HEK293 (cell line): ENCODE measurements at regions not wholly inside any gene's neighbourhood (a gene's known extent, or its start where the extent isn't known, plus 50 kb on each side); places are given as distances from the start of the nearest gene placed in this dataset.

Experiments used
- CTCF ChIA-PET: fragments of 350-600 bp; formaldehyde crosslinking; extraction: SDS; loops from one replicate; lab custom pipeline; 2021; ENCODE audit warnings: antibody characterized with exemption; lab: Yijun Ruan, JAX
- POLR2A ChIA-PET: fragments of 300-600 bp; formaldehyde crosslinking; extraction: SDS; loops from one replicate; lab custom pipeline; 2020; ENCODE audit warnings: antibody characterized with exemption, inconsistent platforms; lab: Yijun Ruan, JAX
- H3K27ac ChIP-seq: fragments of 200-500 bp; sonication (Bioruptor generic); 2 replicates; pipeline ENCODE4 v1.5.1; 2014; ENCODE audit warnings: low read depth, low read length, control low read depth, inconsistent platforms; ENCODE audit errors: extremely low read depth
- H3K36me3 ChIP-seq, 2 experiments: fragments of 200-500 bp in 1 of 2; sonication (Bioruptor generic) in 1 of 2; 1 replicate in 1 of 2; 2 replicates in 1 of 2; pipeline ENCODE4 v1.5.1; 2014 to 2017; ENCODE audit warnings: inconsistent platforms in 2 of 2, low read length in 2 of 2; ENCODE audit not compliant: control insufficient read depth in 2 of 2, insufficient read depth in 1 of 2
- H3K4me1 ChIP-seq: fragments of 200-500 bp; sonication (Bioruptor generic); 2 replicates; pipeline ENCODE4 v1.5.1; 2014; ENCODE audit warnings: mild to moderate bottlenecking, low read length, inconsistent platforms; ENCODE audit not compliant: control insufficient read depth, insufficient read depth
- H3K4me3 ChIP-seq: 2 replicates; pipeline ENCODE4 v1.5.1; 2011; ENCODE audit warnings: low read depth, mild to moderate bottlenecking, control low read depth, low read length, moderate library complexity
- H3K9me3 ChIP-seq: fragments of 200-500 bp; sonication (Bioruptor generic); 2 replicates; pipeline ENCODE4 v1.5.1; 2014; ENCODE audit warnings: low read depth, low read length, inconsistent platforms; ENCODE audit not compliant: control insufficient read depth, insufficient read depth
- HOXC10 ChIP-seq: sonication (generic); formaldehyde crosslinking; IDR thresholded peaks from 2 replicates; pipeline ENCODE4 v1.8.1; 2023; ENCODE audit warnings: mild to moderate bottlenecking, missing genetic modification reagents
- MZF1 ChIP-seq: fragments of 450-650 bp; formaldehyde crosslinking; IDR thresholded peaks from 2 replicates; pipeline ENCODE4 v1.5.1; 2017; ENCODE audit warnings: missing biosample characterization, missing genetic modification characterization, borderline replicate concordance
- PRDM4 ChIP-seq: fragments of 450-650 bp; formaldehyde crosslinking; IDR thresholded peaks from 2 replicates; pipeline ENCODE4 v1.5.1; 2017; ENCODE audit warnings: missing biosample characterization, missing genetic modification characterization
- SALL2 ChIP-seq: fragments of 450-650 bp; formaldehyde crosslinking; IDR thresholded peaks from 2 replicates; pipeline ENCODE4 v1.5.0; 2017; ENCODE audit warnings: missing biosample characterization, mild to moderate bottlenecking, missing genetic modification characterization, borderline replicate concordance
- SCRT1 ChIP-seq: fragments of 450-650 bp; formaldehyde crosslinking; IDR thresholded peaks from 2 replicates; pipeline ENCODE4 v1.5.1; 2016; ENCODE audit warnings: missing biosample characterization, missing genetic modification characterization, borderline replicate concordance
- SETDB1 ChIP-seq: IDR thresholded peaks from one replicate; pipeline ENCODE4 v1.6.1; 2017; ENCODE audit warnings: mild to moderate bottlenecking, low read length, moderate library complexity, mixed read lengths; ENCODE audit not compliant: insufficient read length
- ZNF114 ChIP-seq: fragments of 450-650 bp; formaldehyde crosslinking; IDR thresholded peaks from 2 replicates; pipeline ENCODE4 v1.5.0; 2017; ENCODE audit warnings: missing biosample characterization, missing genetic modification characterization
- ZNF138 ChIP-seq: fragments of 450-650 bp; formaldehyde crosslinking; IDR thresholded peaks from 2 replicates; pipeline ENCODE4 v1.5.1; 2016; ENCODE audit warnings: missing biosample characterization, missing genetic modification characterization, borderline replicate concordance
- ZNF2 ChIP-seq: fragments of 450-650 bp; formaldehyde crosslinking; IDR thresholded peaks from 2 replicates; pipeline ENCODE4 v1.5.1; 2016; ENCODE audit warnings: missing biosample characterization, missing genetic modification characterization
- ZNF302 ChIP-seq: fragments of 450-650 bp; formaldehyde crosslinking; IDR thresholded peaks from 2 replicates; pipeline ENCODE4 v1.5.1; 2016; ENCODE audit warnings: missing biosample characterization, missing genetic modification characterization, low read depth
- ZNF350 ChIP-seq: fragments of 450-650 bp; formaldehyde crosslinking; IDR thresholded peaks from 2 replicates; pipeline ENCODE4 v1.5.0; 2017; ENCODE audit warnings: missing biosample characterization, mild to moderate bottlenecking, missing genetic modification characterization
- ZNF391 ChIP-seq: fragments of 450-650 bp; formaldehyde crosslinking; IDR thresholded peaks from 2 replicates; pipeline ENCODE4 v1.5.1; 2016; ENCODE audit warnings: low read depth, missing biosample characterization, missing genetic modification characterization, borderline replicate concordance
- ZNF404 ChIP-seq: fragments of 450-650 bp; formaldehyde crosslinking; IDR thresholded peaks from 2 replicates; pipeline ENCODE4 v1.5.1; 2017; ENCODE audit warnings: missing biosample characterization, missing genetic modification characterization
- ZNF423 ChIP-seq: fragments of 450-650 bp; formaldehyde crosslinking; IDR thresholded peaks from 2 replicates; pipeline ENCODE4 v1.5.1; 2016; ENCODE audit warnings: missing biosample characterization, missing genetic modification characterization
- ZNF530 ChIP-seq: fragments of 450-650 bp; formaldehyde crosslinking; IDR thresholded peaks from 2 replicates; pipeline ENCODE4 v1.5.1; 2016; ENCODE audit warnings: low read depth, missing biosample characterization, missing genetic modification characterization
- ZNF555 ChIP-seq: fragments of 450-650 bp; formaldehyde crosslinking; conservative IDR thresholded peaks from 2 replicates; pipeline ENCODE4 v1.5.1; 2017; ENCODE audit warnings: missing biosample characterization, mild to moderate bottlenecking, missing genetic modification characterization, inconsistent platforms
- ZNF561 ChIP-seq: fragments of 450-650 bp; IDR thresholded peaks from 2 replicates; pipeline ENCODE4 v1.5.1; 2018; ENCODE audit warnings: missing biosample characterization, missing genetic modification characterization, borderline replicate concordance
- ZNF571 ChIP-seq: fragments of 450-650 bp; formaldehyde crosslinking; IDR thresholded peaks from 2 replicates; pipeline ENCODE4 v1.5.0; 2017; ENCODE audit warnings: missing biosample characterization, missing genetic modification characterization
- ZNF629 ChIP-seq: fragments of 450-650 bp; formaldehyde crosslinking; IDR thresholded peaks from 2 replicates; pipeline ENCODE4 v1.5.1; 2017; ENCODE audit warnings: missing biosample characterization, missing genetic modification characterization
- ZXDB ChIP-seq: fragments of 450-650 bp; formaldehyde crosslinking; IDR thresholded peaks from 2 replicates; pipeline ENCODE4 v1.5.1; 2016; ENCODE audit warnings: missing biosample characterization, missing genetic modification characterization
- TF ChIP-seq, protein P1 (sequence below): fragments of 450-650 bp; formaldehyde crosslinking; IDR thresholded peaks from 2 replicates; pipeline ENCODE4 v1.5.1; 2016; ENCODE audit warnings: missing biosample characterization, missing genetic modification characterization
- TF ChIP-seq, protein P2 (sequence below): fragments of 450-650 bp; formaldehyde crosslinking; IDR thresholded peaks from 2 replicates; pipeline ENCODE4 v1.5.1; 2017; ENCODE audit warnings: missing biosample characterization, missing genetic modification characterization
- TF ChIP-seq, protein P3 (sequence below): fragments of 450-650 bp; formaldehyde crosslinking; IDR thresholded peaks from 2 replicates; pipeline ENCODE4 v1.5.1; 2016; ENCODE audit warnings: missing biosample characterization, missing genetic modification characterization, borderline replicate concordance

- TF ChIP-seq PRDM4 (tag by site-specific recombination), result no peak
- TF ChIP-seq ZXDB (tag by site-specific recombination), result no peak
- TF ChIP-seq, protein P1, sequence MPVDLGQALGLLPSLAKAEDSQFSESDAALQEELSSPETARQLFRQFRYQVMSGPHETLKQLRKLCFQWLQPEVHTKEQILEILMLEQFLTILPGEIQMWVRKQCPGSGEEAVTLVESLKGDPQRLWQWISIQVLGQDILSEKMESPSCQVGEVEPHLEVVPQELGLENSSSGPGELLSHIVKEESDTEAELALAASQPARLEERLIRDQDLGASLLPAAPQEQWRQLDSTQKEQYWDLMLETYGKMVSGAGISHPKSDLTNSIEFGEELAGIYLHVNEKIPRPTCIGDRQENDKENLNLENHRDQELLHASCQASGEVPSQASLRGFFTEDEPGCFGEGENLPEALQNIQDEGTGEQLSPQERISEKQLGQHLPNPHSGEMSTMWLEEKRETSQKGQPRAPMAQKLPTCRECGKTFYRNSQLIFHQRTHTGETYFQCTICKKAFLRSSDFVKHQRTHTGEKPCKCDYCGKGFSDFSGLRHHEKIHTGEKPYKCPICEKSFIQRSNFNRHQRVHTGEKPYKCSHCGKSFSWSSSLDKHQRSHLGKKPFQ, result no peak
- no peak for TF ChIP-seq MZF1 (tag by site-specific recombination)
- no peak for TF ChIP-seq ZNF404 (tag by site-specific recombination)
- no peak for TF ChIP-seq ZNF423
- no peak for TF ChIP-seq SETDB1
- TF ChIP-seq, protein P2, sequence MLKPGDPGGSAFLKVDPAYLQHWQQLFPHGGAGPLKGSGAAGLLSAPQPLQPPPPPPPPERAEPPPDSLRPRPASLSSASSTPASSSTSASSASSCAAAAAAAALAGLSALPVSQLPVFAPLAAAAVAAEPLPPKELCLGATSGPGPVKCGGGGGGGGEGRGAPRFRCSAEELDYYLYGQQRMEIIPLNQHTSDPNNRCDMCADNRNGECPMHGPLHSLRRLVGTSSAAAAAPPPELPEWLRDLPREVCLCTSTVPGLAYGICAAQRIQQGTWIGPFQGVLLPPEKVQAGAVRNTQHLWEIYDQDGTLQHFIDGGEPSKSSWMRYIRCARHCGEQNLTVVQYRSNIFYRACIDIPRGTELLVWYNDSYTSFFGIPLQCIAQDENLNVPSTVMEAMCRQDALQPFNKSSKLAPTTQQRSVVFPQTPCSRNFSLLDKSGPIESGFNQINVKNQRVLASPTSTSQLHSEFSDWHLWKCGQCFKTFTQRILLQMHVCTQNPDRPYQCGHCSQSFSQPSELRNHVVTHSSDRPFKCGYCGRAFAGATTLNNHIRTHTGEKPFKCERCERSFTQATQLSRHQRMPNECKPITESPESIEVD (tag by site-specific recombination), result no peak
- no peak for TF ChIP-seq ZNF114 (tag by site-specific recombination)
- TF ChIP-seq, all 188 proteins: peak for 0
Measured at GRCh38 chr5:163770625-163771024, 265.2 kb downstream of the MAT2B start (continued).

- POLR2A ChIA-PET, result no interaction called here
- no peaks in the 10 kb centered on the region for H3K4me1 ChIP-seq
- H3K36me3 ChIP-seq, result no peaks in the 10 kb centered on the region
- H3K9me3 ChIP-seq, result no peaks in the 10 kb centered on the region
- H3K27ac ChIP-seq, result no peak overlapping the region
- CTCF ChIA-PET, result no interaction called here
- no peak overlapping the region for H3K4me3 ChIP-seq
- TF ChIP-seq, protein P3, sequence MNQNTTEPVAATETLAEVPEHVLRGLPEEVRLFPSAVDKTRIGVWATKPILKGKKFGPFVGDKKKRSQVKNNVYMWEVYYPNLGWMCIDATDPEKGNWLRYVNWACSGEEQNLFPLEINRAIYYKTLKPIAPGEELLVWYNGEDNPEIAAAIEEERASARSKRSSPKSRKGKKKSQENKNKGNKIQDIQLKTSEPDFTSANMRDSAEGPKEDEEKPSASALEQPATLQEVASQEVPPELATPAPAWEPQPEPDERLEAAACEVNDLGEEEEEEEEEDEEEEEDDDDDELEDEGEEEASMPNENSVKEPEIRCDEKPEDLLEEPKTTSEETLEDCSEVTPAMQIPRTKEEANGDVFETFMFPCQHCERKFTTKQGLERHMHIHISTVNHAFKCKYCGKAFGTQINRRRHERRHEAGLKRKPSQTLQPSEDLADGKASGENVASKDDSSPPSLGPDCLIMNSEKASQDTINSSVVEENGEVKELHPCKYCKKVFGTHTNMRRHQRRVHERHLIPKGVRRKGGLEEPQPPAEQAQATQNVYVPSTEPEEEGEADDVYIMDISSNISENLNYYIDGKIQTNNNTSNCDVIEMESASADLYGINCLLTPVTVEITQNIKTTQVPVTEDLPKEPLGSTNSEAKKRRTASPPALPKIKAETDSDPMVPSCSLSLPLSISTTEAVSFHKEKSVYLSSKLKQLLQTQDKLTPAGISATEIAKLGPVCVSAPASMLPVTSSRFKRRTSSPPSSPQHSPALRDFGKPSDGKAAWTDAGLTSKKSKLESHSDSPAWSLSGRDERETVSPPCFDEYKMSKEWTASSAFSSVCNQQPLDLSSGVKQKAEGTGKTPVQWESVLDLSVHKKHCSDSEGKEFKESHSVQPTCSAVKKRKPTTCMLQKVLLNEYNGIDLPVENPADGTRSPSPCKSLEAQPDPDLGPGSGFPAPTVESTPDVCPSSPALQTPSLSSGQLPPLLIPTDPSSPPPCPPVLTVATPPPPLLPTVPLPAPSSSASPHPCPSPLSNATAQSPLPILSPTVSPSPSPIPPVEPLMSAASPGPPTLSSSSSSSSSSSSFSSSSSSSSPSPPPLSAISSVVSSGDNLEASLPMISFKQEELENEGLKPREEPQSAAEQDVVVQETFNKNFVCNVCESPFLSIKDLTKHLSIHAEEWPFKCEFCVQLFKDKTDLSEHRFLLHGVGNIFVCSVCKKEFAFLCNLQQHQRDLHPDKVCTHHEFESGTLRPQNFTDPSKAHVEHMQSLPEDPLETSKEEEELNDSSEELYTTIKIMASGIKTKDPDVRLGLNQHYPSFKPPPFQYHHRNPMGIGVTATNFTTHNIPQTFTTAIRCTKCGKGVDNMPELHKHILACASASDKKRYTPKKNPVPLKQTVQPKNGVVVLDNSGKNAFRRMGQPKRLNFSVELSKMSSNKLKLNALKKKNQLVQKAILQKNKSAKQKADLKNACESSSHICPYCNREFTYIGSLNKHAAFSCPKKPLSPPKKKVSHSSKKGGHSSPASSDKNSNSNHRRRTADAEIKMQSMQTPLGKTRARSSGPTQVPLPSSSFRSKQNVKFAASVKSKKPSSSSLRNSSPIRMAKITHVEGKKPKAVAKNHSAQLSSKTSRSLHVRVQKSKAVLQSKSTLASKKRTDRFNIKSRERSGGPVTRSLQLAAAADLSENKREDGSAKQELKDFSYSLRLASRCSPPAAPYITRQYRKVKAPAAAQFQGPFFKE, result no peak
- no peak for TF ChIP-seq ZNF530
- no peak for TF ChIP-seq ZNF302
- no peak for TF ChIP-seq ZNF629 (tag by site-specific recombination)
- TF ChIP-seq HOXC10 (CRISPR knock-in tag), result no peak
- TF ChIP-seq ZNF391 (tag by site-specific recombination), result no peak
- no peak for TF ChIP-seq ZNF350 (tag by site-specific recombination)
- TF ChIP-seq ZNF138, result no peak
- no peak for TF ChIP-seq SCRT1 (tag by site-specific recombination)
- TF ChIP-seq SALL2 (tag by site-specific recombination), result no peak
- TF ChIP-seq ZNF555 (tag by site-specific recombination), result no peak
- TF ChIP-seq ZNF2 (tag by site-specific recombination), result no peak
- no peak for TF ChIP-seq ZNF571
- TF ChIP-seq ZNF561, result no peak
Measured at GRCh38 chr5:163772241-163772640, 266.8 kb downstream of the MAT2B start.
